ENCODE measurements at regions not wholly inside any gene's neighbourhood (a gene's known extent, or its start where the extent isn't known, plus 50 kb on each side); places are given as distances from the start of the nearest gene placed in this dataset.

DNA sequence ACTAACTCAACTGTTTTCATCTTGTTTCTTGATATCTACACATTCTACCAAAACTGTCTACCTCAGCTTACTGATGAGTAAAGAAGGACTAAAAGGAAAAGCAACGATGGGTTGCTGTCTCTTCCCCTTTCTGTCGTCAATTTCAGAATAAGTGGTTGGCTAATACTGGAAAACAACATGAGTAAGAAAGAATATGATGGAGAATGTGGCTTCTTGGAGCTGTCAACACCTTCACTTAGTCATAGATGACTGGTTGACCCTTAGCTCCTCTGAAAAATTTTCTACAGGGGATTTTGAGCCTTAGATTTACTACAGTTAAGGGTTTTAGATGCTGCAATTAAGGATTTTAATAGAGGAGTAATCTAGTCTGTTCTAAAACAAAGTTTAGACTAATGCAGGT lies 797.9 kb downstream of the TLE4 start:
- Histone ChIP-seq H3K27me3 (ENCODE audit: control insufficient read depth in 3 of 3, insufficient read depth in 3 of 3, low read length in 3 of 3) (no peaks in the 10 kb centered on the region), H3K27ac (ENCODE audit: low read depth in 1 of 3, low read length in 2 of 3) (no peak overlapping the region), H3K36me3 (ENCODE audit: control insufficient read depth in 3 of 3, insufficient read depth in 2 of 3, low read depth in 1 of 3, low read length in 3 of 3) (no peaks in the 10 kb centered on the region), H3K4me1 (ENCODE audit: control insufficient read depth in 3 of 3, insufficient read depth in 2 of 3, low read depth in 1 of 3, low read length in 2 of 3) (no peaks in the 10 kb centered on the region), H3K9me3 (ENCODE audit: control insufficient read depth in 2 of 2, insufficient read depth in 1 of 2, low read depth in 1 of 2, low read length in 1 of 2) (peaks cover 0 to 3% of the 10 kb centered on the region in 2 donors), H3K4me3 (ENCODE audit: low read depth in 1 of 3, low read length in 3 of 3) (no peak overlapping the region)
- FAIRE-seq: no peak
- DNase-seq: no peak
- 53 to 71% (median 64%) methylated on average over 2 of the region's 2 CpGs for WGBS, 3 donors

DNA sequence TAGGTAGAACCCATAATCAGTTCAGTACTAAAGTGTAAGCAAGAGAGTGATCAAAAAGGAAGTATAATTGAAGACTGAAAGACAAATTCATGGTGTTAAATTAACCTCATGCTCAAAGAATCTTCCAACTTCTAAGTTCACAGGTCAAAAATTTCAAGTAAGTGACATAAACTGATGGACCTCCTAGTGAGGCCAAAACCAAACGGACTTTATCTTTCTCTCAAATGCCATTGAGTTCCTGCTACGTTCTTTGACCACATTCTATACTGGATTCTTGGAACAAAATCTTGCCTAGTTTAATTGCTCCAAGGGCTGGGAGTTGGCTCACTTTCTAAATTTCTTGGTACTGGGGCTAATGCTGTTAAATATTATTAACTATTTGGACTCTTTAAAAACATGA lies 794.9 kb downstream of the TLE4 start:
- peaks cover 0 to 3% of the 10 kb centered on the region in 2 donors for H3K9me3 ChIP-seq (ENCODE audit: control insufficient read depth in 2 of 2, insufficient read depth in 1 of 2, low read depth in 1 of 2, low read length in 1 of 2)
- DNase-seq: no peak
- no peak for FAIRE-seq
- no peaks in the 10 kb centered on the region for H3K4me1 ChIP-seq (ENCODE audit: control insufficient read depth in 3 of 3, insufficient read depth in 2 of 3, low read depth in 1 of 3, low read length in 2 of 3)
- H3K4me3 ChIP-seq (ENCODE audit: low read depth in 1 of 3, low read length in 3 of 3): no peak overlapping the region
- no peaks in the 10 kb centered on the region for H3K27me3 ChIP-seq (ENCODE audit: control insufficient read depth in 3 of 3, insufficient read depth in 3 of 3, low read length in 3 of 3)
- 21 to 56% (median 25%) methylated on average over 2 of the region's 2 CpGs for WGBS, 3 donors
- no peak overlapping the region for H3K27ac ChIP-seq (ENCODE audit: low read depth in 1 of 3, low read length in 2 of 3)
- no peaks in the 10 kb centered on the region for H3K36me3 ChIP-seq (ENCODE audit: control insufficient read depth in 3 of 3, insufficient read depth in 2 of 3, low read depth in 1 of 3, low read length in 3 of 3)

DNA sequence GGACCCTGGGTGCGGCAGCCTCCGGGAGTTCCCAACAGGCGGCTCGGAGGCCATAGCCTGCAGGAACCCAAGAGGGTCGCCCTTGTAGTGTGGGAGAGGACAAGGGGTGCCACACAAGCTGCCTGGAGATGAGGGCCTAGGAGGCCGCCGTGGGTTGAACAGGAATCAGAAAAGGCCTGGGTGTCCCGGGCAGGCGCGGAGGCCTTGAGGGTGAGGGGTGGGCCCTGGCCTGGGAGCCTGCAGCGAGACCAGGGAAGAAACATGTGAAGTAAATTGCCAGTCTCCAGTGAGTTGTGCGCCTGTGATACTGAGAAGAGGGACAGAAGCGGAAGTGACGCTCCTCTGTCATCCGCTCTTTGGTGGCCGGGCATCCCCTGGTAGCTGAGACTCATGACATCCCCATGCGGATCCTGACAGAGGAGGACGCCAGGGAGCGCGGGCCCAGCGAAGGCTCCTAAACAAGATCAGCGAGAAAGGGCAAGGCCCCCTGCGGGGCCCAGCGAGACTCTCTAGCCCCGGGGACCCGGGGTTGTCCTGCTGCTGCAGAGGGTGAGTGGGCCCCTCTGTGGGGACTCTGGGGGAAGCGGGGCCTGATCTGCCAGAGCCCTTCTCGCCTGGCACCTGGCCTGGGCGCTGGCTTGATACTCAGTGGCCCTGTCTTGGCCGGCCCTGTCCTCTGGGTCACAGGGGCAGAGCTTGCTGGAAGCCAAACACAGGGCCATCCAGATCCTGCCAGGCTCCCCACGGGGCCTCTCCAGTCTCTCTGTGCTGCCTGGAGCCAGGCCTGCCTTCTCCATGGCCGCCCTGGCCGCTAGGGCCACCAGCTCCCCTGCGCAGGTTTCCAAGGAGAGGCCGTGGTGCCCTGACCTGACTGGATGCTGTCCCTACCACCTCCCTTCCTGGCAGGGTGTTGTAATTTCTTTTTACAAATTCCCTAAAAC lies 788.4 kb downstream of the TLE4 start:
- H3K36me3 ChIP-seq (ENCODE audit: control insufficient read depth in 3 of 3, insufficient read depth in 2 of 3, low read depth in 1 of 3, low read length in 3 of 3): no peaks in the 10 kb centered on the region
- H3K27ac ChIP-seq (ENCODE audit: low read depth in 1 of 3, low read length in 2 of 3): no peak overlapping the region
- no peak overlapping the region for H3K4me3 ChIP-seq (ENCODE audit: low read depth in 1 of 3, low read length in 3 of 3)
- no peak for FAIRE-seq
- no peaks in the 10 kb centered on the region for H3K4me1 ChIP-seq (ENCODE audit: control insufficient read depth in 3 of 3, insufficient read depth in 2 of 3, low read depth in 1 of 3, low read length in 2 of 3)
- DNase-seq: no peak
- H3K9me3 ChIP-seq (ENCODE audit: control insufficient read depth in 2 of 2, insufficient read depth in 1 of 2, low read depth in 1 of 2, low read length in 1 of 2): peaks cover 0 to 18% of the 10 kb centered on the region in 2 donors
- WGBS, 3 donors: 92 to 95% (median 95%) methylated on average over 35 of the region's 35 CpGs
- no peaks in the 10 kb centered on the region for H3K27me3 ChIP-seq (ENCODE audit: control insufficient read depth in 3 of 3, insufficient read depth in 3 of 3, low read length in 3 of 3)

DNA sequence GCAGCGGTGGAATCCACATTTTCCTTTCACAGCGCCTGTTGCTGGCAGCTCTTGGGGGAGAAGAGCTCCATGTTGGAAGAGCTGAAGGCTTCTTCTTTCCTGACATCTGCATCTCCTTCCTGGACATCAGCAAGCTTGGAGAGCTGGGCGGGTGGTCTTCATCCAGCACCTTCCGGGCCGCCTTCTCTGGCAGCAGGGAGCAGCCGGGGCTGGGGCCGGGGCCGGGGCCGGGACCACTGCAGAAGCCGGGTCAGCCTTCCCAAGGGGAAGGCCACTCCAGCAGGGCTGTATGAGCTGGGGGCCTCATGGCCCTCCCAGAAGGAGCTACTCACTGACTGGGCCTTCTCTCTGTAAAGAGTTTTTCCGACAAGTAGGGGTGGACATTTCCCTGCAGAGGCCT lies 787.5 kb downstream of the TLE4 start:
- no peaks in the 10 kb centered on the region for H3K27me3 ChIP-seq (ENCODE audit: control insufficient read depth in 3 of 3, insufficient read depth in 3 of 3, low read length in 3 of 3)
- H3K4me3 ChIP-seq (ENCODE audit: low read depth in 1 of 3, low read length in 3 of 3): no peak overlapping the region
- H3K4me1 ChIP-seq (ENCODE audit: control insufficient read depth in 3 of 3, insufficient read depth in 2 of 3, low read depth in 1 of 3, low read length in 2 of 3): no peaks in the 10 kb centered on the region
- DNase-seq (no peak), FAIRE-seq (no peak)
- no peaks in the 10 kb centered on the region for H3K36me3 ChIP-seq (ENCODE audit: control insufficient read depth in 3 of 3, insufficient read depth in 2 of 3, low read depth in 1 of 3, low read length in 3 of 3)
- WGBS, 3 donors: 96 to 97% (median 96%) methylated on average over 11 of the region's 11 CpGs
- no peak overlapping the region for H3K27ac ChIP-seq (ENCODE audit: low read depth in 1 of 3, low read length in 2 of 3)
- peaks cover 0 to 18% of the 10 kb centered on the region in 2 donors for H3K9me3 ChIP-seq (ENCODE audit: control insufficient read depth in 2 of 2, insufficient read depth in 1 of 2, low read depth in 1 of 2, low read length in 1 of 2)

DNA sequence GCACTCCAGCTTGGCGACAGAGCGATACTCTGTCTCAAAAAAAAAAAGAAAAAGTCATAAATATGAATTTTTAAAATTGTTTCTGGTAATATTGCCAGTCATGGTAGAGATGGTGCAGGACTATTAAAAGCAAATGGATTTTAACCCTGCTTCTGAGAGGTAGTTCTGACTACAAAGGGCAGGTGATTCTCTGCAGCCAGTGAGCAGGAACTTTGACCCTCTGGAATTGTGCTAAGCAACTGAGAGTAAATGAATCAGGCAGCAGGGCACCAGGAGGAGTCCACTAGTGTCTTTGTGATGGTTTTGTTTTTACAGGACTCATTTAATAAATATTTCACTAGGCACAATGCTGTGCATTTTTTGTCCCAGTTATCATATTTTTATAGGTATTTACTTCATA lies 781.2 kb downstream of the TLE4 start:
- DNase-seq (no peak), FAIRE-seq (no peak)
- H3K4me3 ChIP-seq (ENCODE audit: low read depth in 1 of 3, low read length in 3 of 3): no peak overlapping the region
- peaks cover 0 to 10% of the 10 kb centered on the region in 2 donors for H3K9me3 ChIP-seq (ENCODE audit: control insufficient read depth in 2 of 2, insufficient read depth in 1 of 2, low read depth in 1 of 2, low read length in 1 of 2)
- no peaks in the 10 kb centered on the region for H3K4me1 ChIP-seq (ENCODE audit: control insufficient read depth in 3 of 3, insufficient read depth in 2 of 3, low read depth in 1 of 3, low read length in 2 of 3)
- H3K27ac ChIP-seq (ENCODE audit: low read depth in 1 of 3, low read length in 2 of 3): no peak overlapping the region
- no peaks in the 10 kb centered on the region for H3K36me3 ChIP-seq (ENCODE audit: control insufficient read depth in 3 of 3, insufficient read depth in 2 of 3, low read depth in 1 of 3, low read length in 3 of 3)
- 90 to 95% (median 91%) methylated on average over 2 of the region's 2 CpGs for WGBS, 3 donors
- H3K27me3 ChIP-seq (ENCODE audit: control insufficient read depth in 3 of 3, insufficient read depth in 3 of 3, low read length in 3 of 3): no peaks in the 10 kb centered on the region

DNA sequence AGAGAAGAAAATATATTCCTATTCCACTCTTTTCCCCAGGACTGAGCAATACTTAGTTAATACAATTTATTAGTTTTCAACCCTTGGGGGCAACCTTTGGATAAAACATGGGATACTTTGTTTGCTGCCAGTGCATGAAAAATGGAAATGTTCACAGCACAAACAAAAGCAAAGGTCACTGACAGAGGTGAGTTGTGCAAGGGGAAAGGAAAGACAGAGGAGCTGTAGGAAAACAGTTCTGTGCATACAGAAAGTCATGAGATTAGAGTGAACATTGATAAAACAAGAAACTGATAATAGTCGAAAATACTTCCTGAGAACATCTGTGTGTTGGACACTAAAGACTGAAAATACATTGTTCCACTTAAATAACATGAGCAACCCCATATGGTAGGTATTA lies 779.8 kb downstream of the TLE4 start:
- WGBS, 3 donors: 21 to 57% (median 34%) methylated on average over 1 of the region's 1 CpG
- no peak overlapping the region for H3K4me3 ChIP-seq (ENCODE audit: low read depth in 1 of 3, low read length in 3 of 3)
- H3K36me3 ChIP-seq (ENCODE audit: control insufficient read depth in 3 of 3, insufficient read depth in 2 of 3, low read depth in 1 of 3, low read length in 3 of 3): no peaks in the 10 kb centered on the region
- H3K27me3 ChIP-seq (ENCODE audit: control insufficient read depth in 3 of 3, insufficient read depth in 3 of 3, low read length in 3 of 3): no peaks in the 10 kb centered on the region
- H3K9me3 ChIP-seq (ENCODE audit: control insufficient read depth in 2 of 2, insufficient read depth in 1 of 2, low read depth in 1 of 2, low read length in 1 of 2): peaks cover 0 to under 1% of the 10 kb centered on the region in 2 donors
- DNase-seq (no peak), FAIRE-seq (no peak)
- no peak overlapping the region for H3K27ac ChIP-seq (ENCODE audit: low read depth in 1 of 3, low read length in 2 of 3)
- no peaks in the 10 kb centered on the region for H3K4me1 ChIP-seq (ENCODE audit: control insufficient read depth in 3 of 3, insufficient read depth in 2 of 3, low read depth in 1 of 3, low read length in 2 of 3)

DNA sequence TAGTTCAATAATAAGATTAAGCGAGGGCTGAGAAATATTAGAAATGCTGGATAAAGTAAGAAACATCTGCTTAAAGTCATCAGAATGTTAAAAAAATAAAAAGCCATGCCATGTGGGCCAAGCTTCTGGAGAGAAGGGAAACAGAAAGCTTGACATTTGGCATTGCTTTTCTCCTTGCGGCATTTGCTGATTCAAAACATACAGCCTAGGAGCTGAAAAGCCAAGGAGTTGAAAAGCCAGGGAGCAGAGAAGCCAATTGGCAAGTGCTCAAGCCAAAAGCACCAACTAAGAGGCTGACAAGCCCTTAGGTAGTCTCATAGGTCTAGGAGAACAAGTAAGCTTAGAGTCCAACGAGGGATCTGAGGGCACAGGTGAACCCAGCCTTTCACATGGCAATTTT lies 754.3 kb downstream of the TLE4 start:
- H3K27me3 ChIP-seq (ENCODE audit: control insufficient read depth in 3 of 3, insufficient read depth in 3 of 3, low read length in 3 of 3): no peaks in the 10 kb centered on the region
- H3K4me1 ChIP-seq (ENCODE audit: control insufficient read depth in 3 of 3, insufficient read depth in 2 of 3, low read depth in 1 of 3, low read length in 2 of 3): no peaks in the 10 kb centered on the region
- no peak for DNase-seq
- 72 to 78% (median 72%) methylated on average over 3 of the region's 3 CpGs for WGBS, 3 donors
- no peak overlapping the region for H3K4me3 ChIP-seq (ENCODE audit: low read depth in 1 of 3, low read length in 3 of 3)
- peaks cover 2 to 3% of the 10 kb centered on the region in 2 donors for H3K9me3 ChIP-seq (ENCODE audit: control insufficient read depth in 2 of 2, insufficient read depth in 1 of 2, low read depth in 1 of 2, low read length in 1 of 2)
- H3K27ac ChIP-seq (ENCODE audit: low read depth in 1 of 3, low read length in 2 of 3): no peak overlapping the region
- FAIRE-seq: no peak
- no peaks in the 10 kb centered on the region for H3K36me3 ChIP-seq (ENCODE audit: control insufficient read depth in 3 of 3, insufficient read depth in 2 of 3, low read depth in 1 of 3, low read length in 3 of 3)

DNA sequence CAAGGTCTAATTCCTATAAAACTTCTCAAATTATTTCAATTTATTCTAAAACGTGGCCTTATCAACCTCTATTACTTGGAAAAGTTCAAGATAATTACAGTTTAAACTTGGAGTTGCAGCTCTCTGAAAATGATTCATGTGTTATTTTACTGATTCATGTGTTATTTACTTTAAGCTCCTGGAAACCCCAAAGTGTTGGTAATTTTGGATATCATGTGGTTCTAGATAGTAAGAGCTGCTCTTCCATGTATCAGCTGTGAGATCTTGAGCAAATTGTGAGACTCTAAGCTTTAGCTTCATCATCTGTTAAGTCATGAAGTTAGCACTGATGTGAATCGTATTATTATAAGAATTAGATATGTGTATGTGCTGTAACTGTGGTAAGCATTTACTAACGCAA lies 749.2 kb downstream of the TLE4 start:
- WGBS, 3 donors: 54 to 68% (median 66%) methylated on average over 3 of the region's 3 CpGs
- Histone ChIP-seq H3K4me3 (ENCODE audit: low read depth in 1 of 3, low read length in 3 of 3) (no peak overlapping the region), H3K4me1 (ENCODE audit: control insufficient read depth in 3 of 3, insufficient read depth in 2 of 3, low read depth in 1 of 3, low read length in 2 of 3) (no peaks in the 10 kb centered on the region), H3K27ac (ENCODE audit: low read depth in 1 of 3, low read length in 2 of 3) (no peak overlapping the region), H3K36me3 (ENCODE audit: control insufficient read depth in 3 of 3, insufficient read depth in 2 of 3, low read depth in 1 of 3, low read length in 3 of 3) (no peaks in the 10 kb centered on the region), H3K9me3 (ENCODE audit: control insufficient read depth in 2 of 2, insufficient read depth in 1 of 2, low read depth in 1 of 2, low read length in 1 of 2) (no peaks in the 10 kb centered on the region), H3K27me3 (ENCODE audit: control insufficient read depth in 3 of 3, insufficient read depth in 3 of 3, low read length in 3 of 3) (no peaks in the 10 kb centered on the region)
- no peak for DNase-seq
- no peak for FAIRE-seq

DNA sequence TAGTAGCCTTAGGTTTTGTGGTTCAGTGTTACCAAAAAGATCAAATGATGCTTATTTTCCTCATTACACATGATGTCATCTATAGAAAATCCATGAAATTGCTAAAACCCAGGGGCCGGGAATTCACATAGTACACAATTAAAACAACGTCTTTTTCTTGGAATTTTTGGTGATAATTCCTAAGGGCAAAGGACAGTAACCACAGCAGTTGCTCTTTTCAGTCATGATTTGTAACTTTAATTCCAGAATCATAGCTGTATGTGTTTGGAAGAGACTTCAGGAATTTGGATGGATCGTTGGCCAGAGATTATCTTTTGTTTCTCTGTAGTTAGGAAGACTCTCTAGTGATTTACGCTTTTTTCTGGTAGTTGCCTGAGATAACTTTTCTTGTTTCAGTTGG lies 748.7 kb downstream of the TLE4 start:
- DNase-seq: no peak
- no peaks in the 10 kb centered on the region for H3K4me1 ChIP-seq (ENCODE audit: control insufficient read depth in 3 of 3, insufficient read depth in 2 of 3, low read depth in 1 of 3, low read length in 2 of 3)
- no peaks in the 10 kb centered on the region for H3K9me3 ChIP-seq (ENCODE audit: control insufficient read depth in 2 of 2, insufficient read depth in 1 of 2, low read depth in 1 of 2, low read length in 1 of 2)
- WGBS, 3 donors: 57 to 76% (median 70%) methylated on average over 4 of the region's 4 CpGs
- no peak overlapping the region for H3K4me3 ChIP-seq (ENCODE audit: low read depth in 1 of 3, low read length in 3 of 3)
- no peaks in the 10 kb centered on the region for H3K27me3 ChIP-seq (ENCODE audit: control insufficient read depth in 3 of 3, insufficient read depth in 3 of 3, low read length in 3 of 3)
- FAIRE-seq: no peak
- no peaks in the 10 kb centered on the region for H3K36me3 ChIP-seq (ENCODE audit: control insufficient read depth in 3 of 3, insufficient read depth in 2 of 3, low read depth in 1 of 3, low read length in 3 of 3)
- no peak overlapping the region for H3K27ac ChIP-seq (ENCODE audit: low read depth in 1 of 3, low read length in 2 of 3)
